HG03432 (cell line): ENCODE measurements at regions not wholly inside any gene's neighbourhood (a gene's known extent, or its start where the extent isn't known, plus 50 kb on each side); places are given as distances from the start of the nearest gene placed in this dataset.
"Not testable (repeated sequence)": the region's sequence is repeated elsewhere in the genome, so short reads cannot be mapped to it uniquely, and the experiment has no call there.

Source experiments
- ATAC-seq: cut with Tn5 transposase; IDR thresholded peaks from one replicate; pipeline ENCODE4 v1.9.1; 2021; ENCODE audit warnings: mild to moderate bottlenecking, moderate library complexity; ENCODE audit not compliant: unreplicated experiment

DNA sequence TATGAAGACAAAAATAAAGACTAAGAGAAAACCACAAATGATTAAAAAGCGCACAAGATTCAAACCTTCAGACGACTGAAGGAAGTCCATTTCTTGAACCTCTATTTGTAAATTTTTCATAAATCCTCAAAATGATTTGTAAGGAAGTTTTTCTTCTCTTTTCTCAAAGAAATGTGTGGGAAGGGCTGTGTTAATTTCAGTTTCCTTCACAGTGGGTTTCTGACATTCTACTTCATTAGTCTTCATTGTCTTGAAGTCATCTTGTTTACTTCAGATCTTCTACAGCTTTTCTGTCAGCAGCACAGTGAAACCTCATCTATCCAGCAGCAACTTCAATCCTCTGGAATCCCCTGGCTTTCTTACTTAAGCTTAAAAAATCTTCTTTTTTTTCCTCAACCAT is 87.6 kb upstream of the MYLIP start:
- no peak for ATAC-seq

DNA sequence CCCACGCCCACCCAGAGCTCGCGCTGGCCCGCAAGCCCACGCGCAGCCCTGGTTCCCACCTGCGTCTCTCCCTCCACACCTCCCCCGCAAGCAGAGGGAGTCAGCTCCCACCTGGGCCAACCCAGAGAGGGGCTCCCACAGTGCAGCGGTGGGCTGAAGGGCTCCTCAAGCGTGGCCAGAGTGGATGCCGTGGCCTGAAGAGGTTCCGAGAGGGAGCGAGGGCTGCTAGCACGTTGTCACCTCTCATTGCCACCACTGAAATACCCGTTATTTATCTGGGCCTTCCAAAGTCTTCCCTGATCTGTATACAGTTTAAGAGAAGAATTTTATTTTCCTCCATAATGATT is 88.3 kb upstream of the MYLIP start:
- ATAC-seq, result no peak

DNA sequence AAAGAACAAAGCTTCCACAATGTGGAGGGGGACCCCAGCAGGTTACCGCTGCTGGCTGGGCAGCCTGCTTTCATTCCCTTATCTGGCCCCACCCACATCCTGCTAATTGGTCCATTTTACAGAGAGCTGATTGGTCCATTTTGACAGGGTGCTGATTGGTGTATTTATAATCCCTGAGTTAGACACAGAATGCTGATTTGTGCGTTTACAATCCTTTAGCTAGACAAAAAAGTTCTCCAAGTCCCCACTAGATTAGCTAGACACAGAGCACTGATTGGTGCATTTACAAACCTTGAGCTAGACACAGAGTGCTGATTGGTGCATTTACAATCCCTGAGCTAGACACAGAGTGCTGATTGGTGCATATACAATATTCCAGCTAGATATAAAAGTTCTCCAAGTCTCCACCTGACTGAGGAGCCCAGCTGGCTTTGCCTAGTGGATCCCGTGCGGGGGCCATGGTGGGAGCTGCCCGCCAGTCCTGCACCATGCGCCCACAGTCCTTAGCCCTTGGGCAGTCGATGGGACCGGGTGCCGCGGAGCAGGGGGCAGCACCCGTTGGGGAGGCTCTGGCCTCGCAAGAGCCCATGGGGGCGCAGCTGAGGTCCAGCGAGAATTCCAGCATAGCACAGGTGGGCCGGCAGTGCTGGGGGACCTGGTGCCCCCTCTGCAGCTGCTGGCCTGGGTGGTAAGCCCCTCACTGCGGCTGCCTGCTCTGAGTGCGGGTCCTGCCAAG is 88.8 kb upstream of the MYLIP start:
- ATAC-seq, result not testable (repeated sequence)

DNA sequence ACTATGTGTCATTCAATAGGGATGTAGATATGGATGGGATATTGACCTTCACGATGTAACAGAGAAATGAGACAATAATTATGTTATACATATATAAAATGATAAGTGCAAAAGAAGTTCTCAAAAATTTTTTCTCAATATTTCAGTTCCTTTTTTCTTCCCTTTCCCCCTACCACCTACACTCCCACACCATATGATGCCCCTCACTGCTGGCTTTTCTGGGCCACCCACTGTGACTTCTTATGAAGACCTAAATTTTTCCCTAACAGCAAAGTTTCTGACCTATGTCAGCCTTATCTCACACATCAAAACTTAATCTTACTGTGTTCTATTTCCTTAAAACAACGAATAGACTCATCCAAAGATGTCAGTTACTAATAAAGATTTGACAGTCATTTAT is 89.9 kb upstream of the MYLIP start:
- ATAC-seq, result no peak

DNA sequence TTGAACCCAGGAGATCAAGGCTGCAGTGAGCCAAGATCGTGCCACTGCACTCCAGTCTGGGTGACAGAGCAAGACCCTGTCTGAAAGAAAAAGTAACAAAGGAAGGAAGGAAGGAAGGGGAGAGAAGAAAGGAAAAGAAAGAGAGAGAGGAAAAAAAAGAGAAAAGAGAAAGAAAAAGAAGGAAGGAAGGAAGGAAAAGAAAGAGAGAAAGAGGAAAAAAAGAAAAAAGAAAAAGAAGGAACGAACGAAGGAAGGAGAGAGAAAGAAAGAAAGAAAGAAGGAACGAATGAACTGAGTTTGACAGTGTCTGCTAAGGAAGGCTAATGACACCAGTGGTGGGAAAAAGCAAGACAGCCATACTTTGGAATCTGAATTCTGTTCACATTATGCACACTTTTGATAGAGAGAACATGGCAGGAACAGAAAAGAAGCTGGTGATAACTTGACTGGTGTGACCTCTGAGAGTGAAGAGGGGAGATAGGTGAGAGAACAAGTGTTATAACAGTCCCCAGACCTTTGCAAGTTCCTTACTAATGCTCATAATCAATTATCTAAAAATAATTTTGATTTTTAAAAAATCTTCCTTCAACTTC is 93.3 kb upstream of the MYLIP start:
- ATAC-seq, result no peak

DNA sequence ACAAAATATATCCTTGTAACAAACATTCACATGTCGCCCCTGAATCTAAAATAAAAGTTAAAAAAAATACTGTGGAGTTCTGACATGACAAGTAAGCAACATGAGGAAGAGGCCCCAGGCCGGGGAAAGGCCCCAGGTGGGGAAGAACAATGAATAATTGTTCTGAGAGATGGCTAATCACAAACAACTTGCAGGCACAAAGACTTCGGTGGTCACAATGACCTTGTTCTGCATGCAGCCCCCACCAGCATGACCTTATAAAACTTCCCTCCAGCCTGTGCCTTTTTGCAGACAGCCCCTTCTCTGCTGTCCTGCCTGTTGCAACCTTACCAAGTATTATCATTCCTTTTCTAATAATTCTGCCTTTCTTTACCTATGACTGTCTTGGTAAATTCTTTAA is 95.7 kb upstream of the MYLIP start:
- no peak for ATAC-seq

DNA sequence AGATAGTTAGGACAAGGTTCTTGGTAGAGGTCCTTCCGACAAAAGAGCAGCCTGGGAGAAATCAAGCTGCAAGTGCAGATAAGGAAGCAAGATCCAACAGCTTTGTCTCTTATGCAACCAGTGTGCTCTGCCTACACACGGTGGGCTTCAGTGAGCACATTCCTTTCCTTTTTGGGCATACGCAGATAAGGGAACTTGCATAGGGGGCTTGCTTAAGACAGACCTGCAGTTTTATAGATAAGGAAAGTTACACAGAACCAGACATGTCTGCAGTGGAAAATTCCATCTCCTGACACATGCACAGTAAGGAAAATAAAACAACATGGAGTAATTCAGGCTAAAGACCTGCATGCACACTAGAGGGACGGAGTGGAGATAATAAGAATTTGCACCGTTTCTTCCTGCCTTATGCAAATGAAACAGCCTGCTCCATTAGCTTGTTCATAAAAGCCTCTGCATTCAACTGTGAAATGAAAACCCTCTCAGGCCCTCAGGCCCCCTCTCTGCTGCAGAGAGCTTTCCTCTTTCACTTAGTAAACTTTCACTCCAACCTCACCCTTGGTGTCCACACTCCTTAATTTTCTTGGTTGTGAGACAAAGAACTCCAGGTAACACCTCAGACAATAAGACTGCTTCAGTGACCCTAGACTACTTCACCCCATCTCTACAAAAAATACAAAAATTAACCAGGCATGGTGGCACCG is 97.5 kb upstream of the MYLIP start:
- no peak for ATAC-seq

DNA sequence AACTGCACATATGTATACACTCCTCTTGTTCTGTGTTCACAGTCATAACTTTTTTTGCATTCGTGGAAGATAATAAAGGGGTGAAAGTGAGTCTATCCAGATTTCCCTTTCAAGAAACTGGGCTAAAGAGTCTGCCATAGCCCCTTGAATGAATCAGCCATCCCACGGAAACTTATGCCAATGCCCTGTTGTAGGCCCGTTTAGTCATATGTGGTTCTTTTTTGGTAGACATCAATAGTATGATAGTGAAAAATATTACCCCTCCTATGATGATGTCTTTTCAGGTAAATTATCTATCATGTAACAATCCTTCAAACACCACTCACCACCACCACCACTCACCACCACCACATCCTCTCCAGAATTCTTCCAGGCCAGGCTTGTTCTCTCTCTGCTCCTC is 99.9 kb upstream of the MYLIP start:
- no peak for ATAC-seq

DNA sequence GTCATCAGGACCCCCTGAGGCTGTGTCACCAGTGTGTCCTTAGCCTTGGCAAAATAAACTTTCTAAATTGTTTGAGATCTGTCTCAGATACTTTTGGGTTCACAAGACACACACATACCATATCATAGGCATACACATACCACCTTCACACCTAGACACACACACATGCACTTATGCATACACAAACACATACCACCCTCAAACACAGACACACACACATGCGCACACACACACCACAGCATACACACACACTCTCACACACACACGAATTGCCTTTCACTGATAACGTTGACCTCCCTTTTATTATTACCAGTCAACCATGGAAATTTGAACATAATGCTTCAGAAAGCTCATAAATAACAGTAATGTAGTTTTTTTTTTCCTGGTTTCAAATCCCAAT is 108.6 kb upstream of the MYLIP start:
- no peak for ATAC-seq

DNA sequence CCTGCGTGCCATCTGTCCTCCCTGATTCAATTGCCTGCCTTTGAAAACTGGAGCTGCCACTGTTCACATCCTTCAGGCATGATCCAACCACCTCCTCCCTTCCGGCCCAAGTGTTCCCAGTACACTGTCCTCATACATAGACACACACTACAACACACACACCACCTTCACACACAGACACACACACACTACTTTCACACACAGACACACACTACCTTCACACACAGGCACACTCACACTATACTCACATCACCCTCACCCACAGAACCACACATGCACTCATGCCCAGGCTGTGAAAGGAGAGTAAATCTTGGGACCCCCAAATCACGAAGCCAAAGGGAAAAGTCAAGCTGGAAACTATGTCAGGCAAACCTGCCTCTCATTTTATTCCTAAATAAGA is 109.4 kb upstream of the MYLIP start:
- ATAC-seq, result no peak

DNA sequence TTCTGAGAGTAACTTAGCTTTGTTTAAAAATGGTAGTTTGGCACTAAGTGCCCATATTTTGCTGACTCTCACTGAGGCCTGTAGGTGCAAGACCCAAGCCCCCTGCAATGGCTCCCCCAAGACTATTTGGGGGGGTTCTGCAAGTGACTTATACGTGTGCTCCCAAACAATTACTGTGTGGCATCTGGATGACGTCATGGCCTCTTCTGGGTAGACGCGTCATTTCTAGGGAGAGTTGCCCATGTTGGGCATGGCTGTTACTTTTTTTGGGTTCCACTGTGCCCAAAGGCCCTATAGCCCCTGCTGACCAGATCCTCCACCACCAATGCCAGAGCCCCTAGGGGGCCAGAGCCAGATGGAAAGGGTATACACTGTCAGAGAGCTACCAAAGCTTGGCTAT is 110.3 kb upstream of the MYLIP start:
- no peak for ATAC-seq

DNA sequence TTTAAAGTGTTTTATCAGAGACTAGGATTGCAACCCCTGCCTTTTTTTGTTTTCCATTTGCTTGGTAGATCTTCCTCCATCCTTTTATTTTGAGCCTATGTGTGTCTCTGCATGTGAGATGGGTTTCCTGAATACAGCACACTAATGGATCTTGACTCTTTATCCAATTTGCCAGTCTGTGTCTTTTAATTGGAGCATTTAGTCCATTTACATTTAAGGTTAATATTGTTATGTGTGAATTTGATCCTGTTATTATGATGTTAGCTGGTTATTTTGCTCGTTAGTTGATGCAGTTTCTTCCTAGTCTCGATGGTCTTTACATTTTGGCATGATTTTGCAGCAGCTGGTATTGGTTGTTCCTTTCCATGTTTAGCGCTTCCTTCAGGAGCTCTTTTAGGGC is 114.6 kb upstream of the MYLIP start:
- ATAC-seq, result not testable (repeated sequence)

DNA sequence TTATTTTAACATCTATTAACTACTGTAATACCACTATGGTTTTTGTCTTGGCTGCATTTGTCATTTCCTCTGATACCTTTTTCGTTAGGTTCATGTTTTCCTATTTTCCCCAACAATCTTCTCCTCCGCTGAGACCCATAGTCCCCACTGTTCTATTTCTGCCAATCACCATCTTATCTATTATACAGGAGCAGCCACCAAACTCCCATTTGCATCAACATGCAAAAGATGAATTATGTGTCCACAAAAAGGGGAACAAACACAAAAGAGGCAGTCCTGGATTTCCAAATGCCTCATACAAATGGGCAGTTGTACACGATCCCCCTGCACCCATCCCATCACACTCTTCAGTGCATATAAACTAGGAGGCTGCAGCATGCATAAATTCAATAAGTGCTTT is 121.7 kb upstream of the MYLIP start:
- ATAC-seq, result no peak

DNA sequence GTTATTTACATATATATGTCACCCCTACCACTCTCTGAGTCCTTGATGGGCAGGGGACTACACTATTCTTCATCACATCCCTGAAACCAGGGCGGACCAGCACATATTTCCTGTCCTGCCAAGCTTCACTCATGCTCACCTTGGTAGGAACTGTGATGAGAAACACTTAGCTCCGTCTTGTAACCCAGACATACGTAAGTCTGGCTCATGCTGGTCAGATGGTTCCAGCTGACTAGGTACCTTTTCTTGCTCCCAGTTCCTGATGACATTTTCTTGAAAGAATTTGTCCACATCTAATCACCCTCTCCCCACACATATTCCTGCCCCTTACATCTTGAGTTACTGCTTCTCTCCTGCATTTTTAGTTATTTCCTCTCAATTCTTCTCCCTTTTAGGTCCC is 122.2 kb upstream of the MYLIP start:
- no peak for ATAC-seq

DNA sequence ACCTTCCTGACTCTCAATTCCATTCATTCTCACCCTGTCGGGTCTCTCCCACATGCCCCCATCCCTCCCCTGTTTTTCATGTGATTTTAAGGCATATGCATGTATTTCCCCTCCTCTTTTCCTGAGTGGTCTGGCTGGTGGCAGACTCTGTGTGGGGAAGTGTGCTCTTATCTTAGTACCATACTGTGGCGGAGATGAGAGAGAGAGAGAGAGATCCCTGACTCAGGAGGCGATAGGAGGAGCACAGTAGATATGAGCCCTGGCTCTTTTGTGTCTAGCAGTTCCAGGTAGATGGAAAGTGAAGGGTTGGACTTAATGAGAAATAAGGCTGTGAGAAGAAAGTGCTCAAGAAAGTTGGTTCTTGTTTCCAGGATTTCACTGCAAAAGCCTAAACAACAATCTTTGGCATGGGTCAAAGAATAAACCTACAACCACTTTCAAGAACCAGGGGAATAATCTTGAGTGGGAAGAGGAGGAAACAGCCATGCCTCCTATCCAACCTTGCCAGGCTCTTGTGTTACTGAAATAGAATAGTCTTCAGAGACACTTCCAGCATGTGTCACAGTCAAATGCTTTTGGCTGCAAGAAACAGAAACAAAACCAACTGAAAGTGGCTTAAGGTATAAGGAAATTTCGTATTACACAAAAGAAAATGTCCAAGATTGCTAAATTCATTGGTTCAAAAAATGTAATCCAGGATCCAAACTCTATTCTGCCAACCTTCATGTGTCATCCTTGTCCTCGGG is 123.8 kb upstream of the MYLIP start:
- ATAC-seq, result no peak

DNA sequence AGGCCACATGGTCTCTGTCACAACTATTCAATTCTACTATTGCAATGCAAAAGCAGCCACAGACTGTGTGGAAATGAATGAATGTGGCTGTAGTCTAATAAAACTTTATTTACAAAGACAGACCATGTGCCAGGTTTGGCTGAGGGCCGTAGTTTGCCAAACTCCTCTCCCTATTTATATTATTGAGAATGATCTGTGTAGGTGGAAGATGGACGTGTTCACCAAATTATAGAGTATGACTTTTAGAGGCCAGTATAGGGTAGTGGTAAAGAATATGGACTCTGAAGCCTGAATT is 125.7 kb upstream of the MYLIP start:
- ATAC-seq, result no peak

DNA sequence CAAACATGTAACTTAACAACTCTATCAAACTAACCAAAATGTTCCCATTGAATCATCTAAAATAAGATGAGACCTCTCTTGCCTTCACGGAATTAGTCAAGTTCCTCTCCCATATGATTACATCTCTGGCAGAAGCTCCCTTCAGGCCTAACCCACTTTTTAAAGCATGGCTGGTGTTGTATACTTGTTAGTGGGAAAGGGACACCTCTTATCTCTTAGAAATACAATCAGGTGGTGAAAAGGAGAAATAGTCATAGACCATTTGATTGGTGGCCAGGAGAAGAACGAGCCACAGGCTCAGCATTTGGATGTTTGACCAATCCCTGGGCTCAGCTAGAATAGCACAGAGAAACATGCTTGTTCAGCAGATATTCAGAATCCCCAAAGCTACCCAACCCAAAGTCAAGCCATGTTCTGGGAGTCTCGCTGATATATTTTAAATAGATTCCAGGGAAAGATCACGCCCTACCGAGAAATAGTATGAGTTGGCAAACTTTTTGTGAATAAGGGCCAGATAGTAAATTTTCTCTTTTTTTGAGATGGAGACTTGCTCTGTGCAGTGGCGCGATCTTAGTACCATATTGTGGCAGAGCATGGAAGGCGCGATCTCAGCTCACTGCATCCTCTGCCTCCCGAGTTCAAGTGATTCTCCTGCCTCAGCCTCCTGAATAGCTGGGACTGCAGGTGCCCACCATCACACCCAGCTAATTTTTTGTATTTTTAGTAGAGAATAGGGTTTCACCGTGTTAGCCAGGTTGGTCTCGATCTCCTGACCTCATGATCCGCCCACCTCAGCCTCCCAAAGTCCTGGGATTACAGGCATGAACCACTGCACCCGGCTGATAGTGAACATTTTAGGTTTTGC is 126.3 kb upstream of the MYLIP start:
- ATAC-seq, result no peak

DNA sequence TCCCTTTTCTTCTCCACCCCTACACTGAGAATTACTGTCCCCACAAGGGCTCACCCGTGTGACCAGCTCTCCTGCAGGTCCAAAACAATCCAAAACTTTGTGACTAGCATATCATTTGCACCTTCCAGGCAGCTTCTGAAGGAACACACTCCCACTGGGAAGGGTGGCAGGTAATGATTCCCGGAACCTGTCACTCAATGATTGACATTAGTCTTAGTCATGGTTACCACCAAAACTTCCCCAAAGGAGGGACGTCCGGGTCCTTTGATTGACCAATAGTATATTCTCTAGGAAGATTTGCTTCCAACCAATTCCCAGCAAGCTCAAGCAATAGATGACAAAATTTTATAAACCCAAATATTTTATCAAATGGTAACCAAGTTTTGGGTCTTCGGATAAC is 127.7 kb upstream of the MYLIP start:
- no peak for ATAC-seq

DNA sequence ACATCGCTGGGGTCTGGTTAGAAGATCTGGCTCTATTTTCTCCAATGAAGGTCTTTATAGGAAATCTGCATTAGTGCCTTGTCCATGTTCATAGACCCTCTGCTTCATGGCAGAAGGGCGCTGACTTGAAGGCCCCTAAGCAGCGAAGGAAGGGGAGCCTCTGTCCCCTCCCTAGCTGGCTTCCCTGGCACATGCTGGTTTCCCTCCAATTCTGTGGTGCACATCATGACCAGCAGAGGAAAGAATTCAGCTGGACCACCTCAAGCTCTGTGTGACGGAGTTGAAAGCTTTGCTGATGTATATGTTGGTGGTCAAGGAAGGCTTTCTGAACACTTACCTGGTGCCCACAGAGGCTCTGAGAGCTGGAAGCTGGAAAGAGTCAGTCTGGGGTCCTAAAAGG is 129.7 kb upstream of the MYLIP start:
- no peak for ATAC-seq

DNA sequence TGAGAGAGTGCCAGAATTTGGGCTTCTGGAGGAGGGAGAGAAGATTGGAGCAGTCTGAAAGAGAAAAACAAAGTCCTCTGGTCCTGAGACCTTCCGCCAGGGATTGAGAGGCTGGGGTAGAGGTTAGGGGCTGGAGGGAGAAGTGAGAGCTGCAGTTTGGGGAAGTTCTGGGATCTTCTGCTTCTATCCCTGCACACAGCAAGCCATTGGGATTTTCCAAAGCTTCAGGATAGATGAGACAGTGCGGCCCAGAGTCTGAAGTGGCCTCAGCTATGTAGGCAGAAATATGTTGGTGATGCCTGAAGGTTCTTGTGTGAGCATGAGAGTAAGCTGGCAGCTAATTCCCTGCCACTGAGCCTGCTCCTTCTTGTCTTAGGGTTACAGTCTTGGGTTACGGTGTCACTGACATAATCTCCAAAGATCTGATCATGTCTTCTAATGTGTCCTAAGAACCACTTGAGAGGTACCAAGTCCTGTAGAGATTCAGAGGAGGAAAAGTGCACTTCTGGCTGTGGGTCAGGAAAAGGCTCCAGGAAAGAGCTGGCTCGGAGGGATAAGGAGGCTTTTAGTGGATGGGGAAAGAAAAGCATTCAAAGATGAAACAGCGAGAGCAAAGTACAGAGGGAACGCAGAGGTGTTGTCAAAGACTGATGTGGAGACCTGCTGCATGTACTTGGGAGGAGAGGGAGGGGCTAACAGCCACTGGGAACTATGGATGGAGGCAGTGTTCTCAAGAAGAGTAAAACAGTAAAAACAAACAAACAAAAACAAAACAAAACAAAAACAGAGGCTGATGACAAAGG is 131.1 kb upstream of the MYLIP start:
- ATAC-seq, result no peak
